HG03196 (cell line): ENCODE measurements at regions not wholly inside any gene's neighbourhood (a gene's known extent, or its start where the extent isn't known, plus 50 kb on each side); places are given as distances from the start of the nearest gene placed in this dataset.
"Not testable (repeated sequence)": the region's sequence is repeated elsewhere in the genome, so short reads cannot be mapped to it uniquely, and the experiment has no call there.

Experiments
- ATAC-seq: cut with Tn5 transposase; IDR thresholded peaks from one replicate; pipeline ENCODE4 v1.9.1; 2021; ENCODE audit not compliant: unreplicated experiment

- ATAC-seq, result no peak
These were observed 91.4 kb downstream of the MOBP start for GRCh38 chr3:39558775-39559306.

- no peak for ATAC-seq
These were observed 92.1 kb downstream of the MOBP start for GRCh38 chr3:39559543-39559942.

- ATAC-seq, result no peak
These were observed 101.0 kb downstream of the MOBP start for GRCh38 chr3:39568508-39568907.

- no peak for ATAC-seq
These were observed 101.6 kb downstream of the MOBP start for GRCh38 chr3:39569095-39569494.

GRCh38 chr3:39573392-39573791 lies 105.9 kb downstream of the MOBP start:
- no peak for ATAC-seq

- ATAC-seq, result no peak
These were observed 110.1 kb downstream of the MOBP start for GRCh38 chr3:39577541-39577940.

GRCh38 chr3:39586215-39586614 lies 118.7 kb downstream of the MOBP start:
- not testable (repeated sequence) for ATAC-seq

- no peak for ATAC-seq
These were observed 119.6 kb downstream of the MOBP start for GRCh38 chr3:39587113-39587512.

- no peak for ATAC-seq
These were observed 123.3 kb downstream of the MOBP start for GRCh38 chr3:39590806-39591205.

GRCh38 chr3:39592311-39593050 lies 125.0 kb downstream of the MOBP start:
- no peak for ATAC-seq

GRCh38 chr3:39593341-39593740 lies 125.9 kb downstream of the MOBP start:
- no peak for ATAC-seq

- ATAC-seq, result no peak
These were observed 133.8 kb downstream of the MOBP start for GRCh38 chr3:39601241-39601640.

GRCh38 chr3:39605837-39606236 lies 138.4 kb downstream of the MOBP start:
- no peak for ATAC-seq

GRCh38 chr3:39626198-39626597 lies 158.7 kb downstream of the MOBP start:
- no peak for ATAC-seq

- no peak for ATAC-seq
These were observed 163.7 kb downstream of the MOBP start for GRCh38 chr3:39631136-39631535.

- no peak for ATAC-seq
These were observed 170.3 kb downstream of the MOBP start for GRCh38 chr3:39637807-39638206.

- no peak for ATAC-seq
These were observed 170.8 kb downstream of the MOBP start for GRCh38 chr3:39638301-39638700.

GRCh38 chr3:39639344-39640236 lies 169.8 kb upstream of the MYRIP start:
- ATAC-seq, result no peak

- ATAC-seq, result no peak
These were observed 168.1 kb upstream of the MYRIP start for GRCh38 chr3:39641274-39641673.

- ATAC-seq, result no peak
These were observed 165.2 kb upstream of the MYRIP start for GRCh38 chr3:39644176-39644575.

- ATAC-seq, result not testable (repeated sequence)
These were observed 158.2 kb upstream of the MYRIP start for GRCh38 chr3:39651256-39651655.
